ENCODE measurements at regions not wholly inside any gene's neighbourhood (a gene's known extent, or its start where the extent isn't known, plus 50 kb on each side); places are given as distances from the start of the nearest gene placed in this dataset.

DNA sequence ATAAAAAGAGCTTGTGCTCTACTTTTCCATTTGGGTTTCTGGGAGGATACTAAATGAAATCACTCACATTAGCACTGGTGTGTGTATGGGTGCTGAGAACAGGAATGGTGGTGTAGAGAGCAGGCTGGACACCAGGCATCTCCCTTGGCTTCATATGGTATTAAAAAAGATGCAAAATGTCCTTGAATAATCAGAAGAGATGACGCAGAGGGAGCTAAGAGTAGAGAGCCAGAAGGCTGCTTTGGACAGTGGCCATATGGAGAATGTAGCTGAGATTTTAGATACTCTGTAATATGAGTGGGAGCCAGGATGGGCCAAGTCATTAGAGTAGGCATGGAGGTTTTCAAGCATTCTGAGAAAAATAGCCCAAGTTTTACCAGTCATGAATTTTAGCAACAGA, 112.3 kb upstream of the ZRANB2 start:
- CTCF ChIA-PET (ENCODE audit: low intra/inter-chr PET ratio): no interaction called here
- no peak for FAIRE-seq
- in situ Hi-C loops (cut with MboI): no loop called here

More for the DNA sequence above, 112.3 kb upstream of the ZRANB2 start:
- H3K4me1 ChIP-seq (replicated peaks in 1 of 2; ENCODE audit: control insufficient read depth in 2 of 2, insufficient read depth in 2 of 2, low read length in 2 of 2): no peaks in the 10 kb centered on the region
- H3K4me2 ChIP-seq (ENCODE audit: insufficient read depth, low read length): no peak overlapping the region
- TF ChIP-seq ZNF274 (IDR thresholded peaks at IDR 0.05; ENCODE audit: borderline replicate concordance, low read depth, low read length): no peak
- no peak for TF ChIP-seq ZNF589 (CRISPR knock-in tag; IDR thresholded peaks at IDR 0.05; ENCODE audit: low read depth)
- no peak for TF ChIP-seq PRPF4 (IDR thresholded peaks at IDR 0.05; ENCODE audit: insufficient read depth, low read depth, low read length, poor library complexity, severe bottlenecking)
- TF ChIP-seq ASH1L (IDR thresholded peaks at IDR 0.05; ENCODE audit: borderline replicate concordance, low read depth, partially characterized antibody): no peak
- TF ChIP-seq SRSF1 (IDR thresholded peaks at IDR 0.05; ENCODE audit: low read depth, low read length): no peak
- TF ChIP-seq, protein P1, sequence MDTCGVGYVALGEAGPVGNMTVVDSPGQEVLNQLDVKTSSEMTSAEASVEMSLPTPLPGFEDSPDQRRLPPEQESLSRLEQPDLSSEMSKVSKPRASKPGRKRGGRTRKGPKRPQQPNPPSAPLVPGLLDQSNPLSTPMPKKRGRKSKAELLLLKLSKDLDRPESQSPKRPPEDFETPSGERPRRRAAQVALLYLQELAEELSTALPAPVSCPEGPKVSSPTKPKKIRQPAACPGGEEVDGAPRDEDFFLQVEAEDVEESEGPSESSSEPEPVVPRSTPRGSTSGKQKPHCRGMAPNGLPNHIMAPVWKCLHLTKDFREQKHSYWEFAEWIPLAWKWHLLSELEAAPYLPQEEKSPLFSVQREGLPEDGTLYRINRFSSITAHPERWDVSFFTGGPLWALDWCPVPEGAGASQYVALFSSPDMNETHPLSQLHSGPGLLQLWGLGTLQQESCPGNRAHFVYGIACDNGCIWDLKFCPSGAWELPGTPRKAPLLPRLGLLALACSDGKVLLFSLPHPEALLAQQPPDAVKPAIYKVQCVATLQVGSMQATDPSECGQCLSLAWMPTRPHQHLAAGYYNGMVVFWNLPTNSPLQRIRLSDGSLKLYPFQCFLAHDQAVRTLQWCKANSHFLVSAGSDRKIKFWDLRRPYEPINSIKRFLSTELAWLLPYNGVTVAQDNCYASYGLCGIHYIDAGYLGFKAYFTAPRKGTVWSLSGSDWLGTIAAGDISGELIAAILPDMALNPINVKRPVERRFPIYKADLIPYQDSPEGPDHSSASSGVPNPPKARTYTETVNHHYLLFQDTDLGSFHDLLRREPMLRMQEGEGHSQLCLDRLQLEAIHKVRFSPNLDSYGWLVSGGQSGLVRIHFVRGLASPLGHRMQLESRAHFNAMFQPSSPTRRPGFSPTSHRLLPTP (IDR thresholded peaks at IDR 0.05; ENCODE audit: borderline replicate concordance, extremely low read depth, insufficient read length): no peak
- no peak for TF ChIP-seq COPS2 (conservative IDR thresholded peaks at IDR 0.05)
- TF ChIP-seq ZNF217 (CRISPR knock-in tag; IDR thresholded peaks at IDR 0.05): no peak
- TF ChIP-seq BRF1 (IDR thresholded peaks at IDR 0.05; ENCODE audit: borderline replicate concordance, extremely low read depth, insufficient read length): no peak
- TF ChIP-seq, protein P2, sequence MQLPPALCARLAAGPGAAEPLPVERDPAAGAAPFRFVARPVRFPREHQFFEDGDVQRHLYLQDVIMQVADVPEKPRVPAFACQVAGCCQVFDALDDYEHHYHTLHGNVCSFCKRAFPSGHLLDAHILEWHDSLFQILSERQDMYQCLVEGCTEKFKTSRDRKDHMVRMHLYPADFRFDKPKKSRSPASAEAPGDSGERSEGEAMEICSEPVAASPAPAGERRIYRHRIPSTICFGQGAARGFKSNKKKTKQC (CRISPR knock-in tag; IDR thresholded peaks at IDR 0.05): no peak
- no peak for TF ChIP-seq ZNF143 (CRISPR knock-in tag; IDR thresholded peaks at IDR 0.05)
- TF ChIP-seq, protein P3, sequence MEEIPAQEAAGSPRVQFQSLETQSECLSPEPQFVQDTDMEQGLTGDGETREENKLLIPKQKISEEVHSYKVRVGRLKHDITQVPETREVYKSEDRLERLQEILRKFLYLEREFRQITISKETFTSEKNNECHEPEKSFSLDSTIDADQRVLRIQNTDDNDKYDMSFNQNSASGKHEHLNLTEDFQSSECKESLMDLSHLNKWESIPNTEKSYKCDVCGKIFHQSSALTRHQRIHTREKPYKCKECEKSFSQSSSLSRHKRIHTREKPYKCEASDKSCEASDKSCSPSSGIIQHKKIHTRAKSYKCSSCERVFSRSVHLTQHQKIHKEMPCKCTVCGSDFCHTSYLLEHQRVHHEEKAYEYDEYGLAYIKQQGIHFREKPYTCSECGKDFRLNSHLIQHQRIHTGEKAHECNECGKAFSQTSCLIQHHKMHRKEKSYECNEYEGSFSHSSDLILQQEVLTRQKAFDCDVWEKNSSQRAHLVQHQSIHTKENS (CRISPR knock-in tag; IDR thresholded peaks at IDR 0.05): no peak
- TF ChIP-seq KLF16 (IDR thresholded peaks at IDR 0.05): no peak
- no peak for TF ChIP-seq MEF2A (IDR thresholded peaks at IDR 0.05; ENCODE audit: control insufficient read depth, low read depth, low read length)
- TF ChIP-seq ZNF436 (CRISPR knock-in tag; IDR thresholded peaks at IDR 0.05): no peak
- H3K27ac ChIP-seq (ENCODE audit: extremely low read depth, low read depth, low read length): no peak overlapping the region
- no peak overlapping the region for H3K9ac ChIP-seq (ENCODE audit: insufficient read depth in 1 of 2, low read depth in 2 of 2, low read length in 2 of 2)
- H3K9me3 ChIP-seq (replicated peaks; ENCODE audit: control insufficient read depth, insufficient read depth, low read depth, low read length): no peaks in the 10 kb centered on the region
- H3K4me3 ChIP-seq: no peak overlapping the region
- no peaks in the 10 kb centered on the region for H3K9me1 ChIP-seq (ENCODE audit: control insufficient read depth, insufficient read depth, low read length)
- no peaks in the 10 kb centered on the region for H3K79me2 ChIP-seq (ENCODE audit: control insufficient read depth, insufficient read depth, low read length)
- H2AFZ ChIP-seq (ENCODE audit: low read depth, low read length): no peak overlapping the region
- H3K27me3 ChIP-seq (ENCODE audit: control insufficient read depth in 2 of 2, insufficient read depth in 2 of 2, low read length in 2 of 2): no peaks in the 10 kb centered on the region
- POLR2A ChIA-PET: no interaction called here
- DNase-seq (ENCODE audit: extremely low read depth in 1 of 4, low spot score in 3 of 4) (no peak), ATAC-seq (no peak)
- BruUV-seq (replicated peaks): no TSS peak
- 15% methylated on average over 1 of the region's 1 CpG for WGBS (ENCODE audit: insufficient coverage, low coverage, missing lambda C conversion rate)
- H4K20me1 ChIP-seq (replicated peaks; ENCODE audit: control insufficient read depth, insufficient read depth, low read length): no peaks in the 10 kb centered on the region
- no peaks in the 10 kb centered on the region for H3K36me3 ChIP-seq (ENCODE audit: control insufficient read depth, insufficient read depth, low read length)
- intact Hi-C loops (cut with micrococcal nuclease): no loop called here
